CD4-positive, alpha-beta T cell (primary cell): ENCODE measurements at regions not wholly inside any gene's neighbourhood (a gene's known extent, or its start where the extent isn't known, plus 50 kb on each side); places are given as distances from the start of the nearest gene placed in this dataset.

Experiments used
- ATAC-seq: fragments of 200-7000 bp; cut with Tn5 transposase; one replicate; pipeline ENCODE4 v1.10.0; 2022; ENCODE audit warnings: mild to moderate bottlenecking; ENCODE audit not compliant: poor library complexity
- CTCF ChIA-PET: fragments of 350-600 bp; sonication (Branson Sonifier 250); formaldehyde crosslinking; loops from one replicate; lab custom pipeline; 2021; ENCODE audit warnings: antibody characterized with exemption, inconsistent platforms; lab: Charles Lee
- POLR2A ChIA-PET: fragments of 350-600 bp; sonication (Branson Sonifier 250); formaldehyde crosslinking; loops from one replicate; lab custom pipeline; 2021; ENCODE audit warnings: antibody characterized with exemption, inconsistent platforms; lab: Charles Lee
- DNase-seq, 14 experiments: peaks; one replicate each; pipeline ENCODE4 v3.0.0-alpha.2; 2013 to 2020; ENCODE audit warnings: mixed read lengths in 2 of 14
- H3K27ac ChIP-seq, 2 donors: one replicate each; pipeline versions ENCODE4 v1.5.1 to v1.7.0; 2013; ENCODE audit warnings: low read length in 2 of 2, low read depth in 1 of 2, mild to moderate bottlenecking in 1 of 2
- H3K27me3 ChIP-seq, 2 experiments: 1 replicate in 1 of 2; 2 replicates in 1 of 2; pipeline versions ENCODE4 v1.6.1 to v1.7.0; 2013; ENCODE audit warnings: low read length in 2 of 2, control low read depth in 1 of 2, mild to moderate bottlenecking in 1 of 2, moderate library complexity in 1 of 2; ENCODE audit not compliant: insufficient read depth in 2 of 2, control insufficient read depth in 1 of 2
- H3K36me3 ChIP-seq: one replicate; pipeline ENCODE4 v1.6.1; 2013; ENCODE audit warnings: low read length, control low read depth; ENCODE audit not compliant: insufficient read depth
- H3K4me1 ChIP-seq: one replicate; pipeline ENCODE4 v1.6.1; 2013; ENCODE audit warnings: low read length, control low read depth; ENCODE audit not compliant: insufficient read depth
- H3K4me3 ChIP-seq: one replicate; pipeline ENCODE4 v1.5.1; 2013; ENCODE audit warnings: mild to moderate bottlenecking, low read length, moderate library complexity
- H3K9me3 ChIP-seq, 2 experiments: 1 replicate in 1 of 2; 2 replicates in 1 of 2; pipeline versions ENCODE4 v1.6.1 to v1.7.0; 2013; ENCODE audit warnings: low read length in 2 of 2, mild to moderate bottlenecking in 2 of 2, control low read depth in 1 of 2, moderate library complexity in 1 of 2; ENCODE audit not compliant: control insufficient read depth in 1 of 2, insufficient read depth in 1 of 2
- H3K27ac Mint-ChIP-seq: one replicate; pipeline ENCODE4 v1.8.0; 2020; ENCODE audit warnings: mixed read lengths
- H3K27me3 Mint-ChIP-seq: one replicate; pipeline ENCODE4 v1.8.0; 2021; ENCODE audit warnings: mixed read lengths
- H3K36me3 Mint-ChIP-seq: one replicate; pipeline ENCODE4 v1.8.0; 2021; ENCODE audit warnings: low read depth, mixed read lengths
- H3K4me1 Mint-ChIP-seq: one replicate; pipeline ENCODE4 v1.8.0; 2021; ENCODE audit warnings: low read depth, mixed read lengths
- H3K4me3 Mint-ChIP-seq: one replicate; pipeline ENCODE4 v1.8.0; 2020; ENCODE audit warnings: mild to moderate bottlenecking, mixed read lengths
- H3K9me3 Mint-ChIP-seq: one replicate; pipeline ENCODE4 v1.8.0; 2020; ENCODE audit warnings: mixed read lengths
- CTCF ChIP-seq: fragments of 200-600 bp; IDR thresholded peaks from one replicate; pipeline ENCODE4 v1.8.0; 2022; ENCODE audit warnings: antibody characterized with exemption, mild to moderate bottlenecking
- intact Hi-C, 2 experiments: fragments of 100-400 bp; cut with DNase I in 1 of 2; cut with micrococcal nuclease in 1 of 2; formaldehyde crosslinking; loops; one replicate each; pipeline versions ENCODE4 v1.15.1 to v1.9.0; 2023 to 2025; cut with DNase I, micrococcal nuclease

GRCh38 chr12:24226745-24227350 is 277.4 kb upstream of the SOX5 start:
- no peak for DNase-seq
- intact Hi-C loops, result no loop called here
- Histone ChIP-seq H3K4me3 (no peak overlapping the region), H3K27me3 (no peaks in the 10 kb centered on the region), H3K27ac (no peak overlapping the region), H3K36me3 (no peaks in the 10 kb centered on the region), H3K9me3 (peaks cover 0 to 6% of the 10 kb centered on the region in 2 experiments), H3K4me1 (no peaks in the 10 kb centered on the region)
- Mint-ChIP-seq H3K4me3 (no peak overlapping the region), H3K36me3 (no peaks in the 10 kb centered on the region), H3K27me3 (no peaks in the 10 kb centered on the region), H3K4me1 (no peaks in the 10 kb centered on the region), H3K9me3 (no peaks in the 10 kb centered on the region), H3K27ac (no peak overlapping the region)
- ATAC-seq, result no peak
- no peak for TF ChIP-seq CTCF
- ChIA-PET POLR2A (no interaction called here), CTCF (no interaction called here)

- TF ChIP-seq CTCF, result no peak
- Histone ChIP-seq H3K36me3 (no peaks in the 10 kb centered on the region), H3K4me1 (no peaks in the 10 kb centered on the region), H3K9me3 (peaks cover 0 to 6% of the 10 kb centered on the region in 2 experiments), H3K27ac (no peak overlapping the region), H3K27me3 (no peaks in the 10 kb centered on the region), H3K4me3 (no peak overlapping the region)
- Mint-ChIP-seq H3K4me1 (no peaks in the 10 kb centered on the region), H3K27me3 (no peaks in the 10 kb centered on the region), H3K27ac (no peak overlapping the region), H3K36me3 (no peaks in the 10 kb centered on the region), H3K4me3 (no peak overlapping the region), H3K9me3 (no peaks in the 10 kb centered on the region)
- DNase-seq (no peak), ATAC-seq (no peak)
- POLR2A ChIA-PET, result no interaction called here
- intact Hi-C loops, result no loop called here
- CTCF ChIA-PET, result no interaction called here
Measured at GRCh38 chr12:24224401-24224800, 274.9 kb upstream of the SOX5 start.

- no peak overlapping the region for H3K4me3 Mint-ChIP-seq
- Histone ChIP-seq H3K27ac (no peak overlapping the region), H3K27me3 (no peaks in the 10 kb centered on the region), H3K9me3 (peaks cover 0 to 4% of the 10 kb centered on the region in 2 experiments), H3K4me1 (no peaks in the 10 kb centered on the region), H3K4me3 (no peak overlapping the region), H3K36me3 (no peaks in the 10 kb centered on the region)
- TF ChIP-seq CTCF, result no peak
- no peaks in the 10 kb centered on the region for H3K36me3 Mint-ChIP-seq
- H3K9me3 Mint-ChIP-seq, result no peaks in the 10 kb centered on the region
- no peak overlapping the region for H3K27ac Mint-ChIP-seq
- ChIA-PET POLR2A (no interaction called here), CTCF (no interaction called here)
- ATAC-seq (no peak), DNase-seq (no peak)
- intact Hi-C loops, result no loop called here
- no peaks in the 10 kb centered on the region for H3K4me1 Mint-ChIP-seq
- no peaks in the 10 kb centered on the region for H3K27me3 Mint-ChIP-seq
Measured at GRCh38 chr12:24223926-24224325, 274.5 kb upstream of the SOX5 start.
